ENCODE measurements at regions not wholly inside any gene's neighbourhood (a gene's known extent, or its start where the extent isn't known, plus 50 kb on each side); places are given as distances from the start of the nearest gene placed in this dataset.

DNA sequence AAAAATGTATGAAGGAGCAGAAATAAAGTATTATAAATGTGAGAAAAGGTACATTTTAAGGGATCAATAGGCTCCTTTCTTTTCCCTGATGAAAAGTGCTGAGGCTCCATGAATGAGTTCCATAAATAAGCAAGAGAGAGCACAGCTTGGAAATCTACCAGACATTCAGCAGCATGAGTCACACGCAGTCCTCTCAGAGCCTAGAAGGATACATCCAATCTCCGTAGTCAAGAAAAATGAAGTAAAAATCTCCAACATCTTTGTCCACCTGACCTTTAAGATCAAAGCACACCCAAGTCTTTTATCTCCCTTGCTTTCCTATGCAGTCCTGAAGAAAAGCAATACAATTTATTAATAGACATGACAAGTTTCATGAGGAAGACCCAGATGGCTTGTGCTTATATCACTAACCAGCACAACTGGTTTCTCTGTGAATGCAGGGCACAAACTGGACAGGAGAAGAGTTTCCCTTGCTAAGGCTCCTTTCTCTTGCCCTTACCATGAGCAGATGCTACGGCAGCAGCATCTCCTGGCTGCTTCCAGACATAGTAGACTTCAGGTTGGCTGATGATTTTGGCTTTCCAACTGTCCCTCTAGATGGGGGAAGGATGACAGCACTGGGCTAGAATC lies 730.8 kb downstream of the EFNB2 start:
- peak in 5 of 51 donors; percentile 1 to 18 (median 10) for DNase-seq

DNA sequence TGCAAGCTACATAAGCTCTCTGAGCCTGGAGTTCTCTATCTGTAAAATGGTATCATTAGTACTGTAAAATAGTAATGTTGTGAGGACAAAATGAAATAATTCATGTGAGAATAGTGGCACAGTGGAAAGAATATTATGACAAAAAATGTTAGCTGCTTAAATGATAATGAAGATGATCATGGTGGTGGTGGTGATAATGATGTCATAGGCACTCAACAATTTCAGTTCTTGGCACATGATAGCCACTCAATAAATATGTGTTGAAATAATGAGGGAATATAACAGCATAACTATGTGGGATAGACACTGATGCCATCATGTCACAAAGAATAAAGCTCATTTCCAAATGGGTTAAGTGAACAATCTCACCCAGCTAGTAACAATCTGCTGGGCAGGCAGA lies 736.3 kb downstream of the EFNB2 start:
- DNase-seq = no peak

DNA sequence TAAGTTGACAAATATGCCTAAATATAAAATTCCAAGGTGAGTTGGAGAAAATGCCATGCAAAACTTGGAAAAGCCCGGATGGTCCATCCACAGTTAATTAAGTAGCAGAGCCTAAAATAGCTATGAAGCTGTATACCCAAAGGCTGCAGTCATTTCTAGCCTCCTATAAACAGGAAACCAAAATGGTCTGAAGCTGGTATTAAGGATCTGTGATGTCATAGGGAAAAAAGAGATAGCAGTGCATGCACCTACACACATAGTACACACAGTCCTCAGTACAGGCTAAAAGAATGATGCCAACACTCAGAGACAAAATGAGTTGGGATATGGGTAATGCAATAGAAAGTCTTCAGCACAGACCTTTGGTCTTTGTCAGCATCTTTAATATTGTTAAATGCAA lies 736.9 kb downstream of the EFNB2 start:
- no peak for DNase-seq

DNA sequence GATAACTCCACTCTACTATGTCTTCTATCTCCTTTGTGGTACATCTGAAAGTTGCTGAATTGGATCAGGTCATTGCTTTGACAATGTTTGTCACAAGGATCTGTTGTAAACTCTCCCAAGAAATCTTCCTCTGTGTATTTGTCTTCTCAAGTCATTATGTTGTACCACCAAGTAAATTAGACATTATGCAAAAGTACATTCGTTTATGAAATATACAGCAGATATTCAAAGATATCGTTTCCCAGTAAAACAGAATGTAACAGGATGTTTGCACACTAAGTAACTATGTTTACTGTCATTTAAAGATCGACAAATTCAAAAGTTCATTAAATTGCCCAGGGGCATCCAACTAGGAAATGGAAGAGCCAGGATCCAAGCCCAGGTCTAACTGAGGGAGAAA lies 739.4 kb downstream of the EFNB2 start:
- DNase-seq = no peak

DNA sequence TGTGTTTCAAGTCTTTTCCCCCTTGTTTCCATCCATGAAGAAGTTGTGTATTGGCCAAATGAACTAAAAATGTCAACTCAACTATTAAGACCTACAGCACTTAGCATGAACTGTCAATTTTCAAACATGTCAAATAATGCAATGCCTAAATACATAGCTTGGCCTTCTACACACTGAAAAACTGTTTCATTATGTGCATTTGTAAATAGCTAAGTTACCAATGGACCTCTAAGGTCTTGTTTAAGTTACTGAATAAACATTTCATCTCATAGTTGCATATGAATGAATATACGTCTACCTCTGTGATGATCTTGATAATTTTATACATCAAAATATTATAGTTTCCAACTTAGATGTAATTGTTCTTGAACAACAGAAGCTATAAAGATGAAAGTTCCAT lies 744.5 kb downstream of the EFNB2 start:
- no peak for DNase-seq

DNA sequence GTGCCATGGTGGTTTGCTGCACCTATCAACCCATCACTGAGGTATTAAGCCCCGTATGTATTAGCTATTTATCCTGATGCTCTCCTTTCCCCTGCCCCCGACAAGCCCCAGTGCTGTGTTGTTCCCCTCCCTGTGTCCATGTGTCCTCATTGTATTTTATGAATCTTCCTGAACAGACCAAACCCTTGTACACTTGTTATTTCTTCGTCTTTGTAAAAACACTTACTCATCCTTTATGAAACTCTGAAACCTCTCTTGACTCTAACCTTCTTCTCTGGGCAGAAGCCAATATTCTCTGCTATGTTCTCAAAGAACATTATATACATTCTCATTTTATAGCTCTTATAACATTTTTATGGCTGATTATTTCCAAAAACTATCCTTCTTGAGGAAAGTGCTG lies 746.9 kb downstream of the EFNB2 start:
- no peak for DNase-seq

DNA sequence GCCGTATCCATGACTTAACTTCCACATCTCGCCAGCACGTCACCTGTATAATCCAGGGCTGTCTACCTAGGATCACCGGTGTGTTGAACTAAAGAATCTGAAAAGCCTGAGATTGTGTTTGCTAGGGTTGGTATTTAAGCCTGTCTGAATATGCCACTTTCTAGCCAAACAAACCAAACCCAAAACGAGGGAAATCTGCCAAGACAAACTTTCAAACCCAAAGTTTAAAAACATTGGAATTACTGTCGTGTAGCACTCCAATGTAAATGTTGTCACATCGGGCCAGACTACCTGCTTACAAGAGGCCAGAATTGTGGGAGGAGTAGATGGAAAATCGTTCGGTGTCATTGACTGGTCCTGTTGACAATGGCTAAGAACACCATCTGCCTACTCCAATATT lies 747.8 kb downstream of the EFNB2 start:
- DNase-seq = no peak

DNA sequence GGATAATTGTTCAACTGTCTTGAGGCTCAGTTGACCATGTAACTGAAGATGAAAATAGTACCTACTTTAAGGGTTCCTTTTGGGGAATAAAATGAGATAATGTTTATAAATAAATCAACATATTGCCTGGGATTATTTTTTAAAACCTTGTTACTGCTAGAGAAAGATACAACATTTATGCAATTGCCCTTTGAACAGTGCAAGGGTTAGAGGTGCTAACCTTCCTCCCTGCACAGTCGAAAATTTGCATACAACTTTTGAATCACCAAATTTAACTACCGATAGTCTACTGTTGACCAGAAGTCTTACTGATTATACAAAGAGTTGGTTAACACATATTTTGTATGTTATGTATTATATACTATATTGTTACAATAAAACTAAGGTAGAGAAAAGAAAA lies 750.0 kb downstream of the EFNB2 start:
- no peak for DNase-seq

DNA sequence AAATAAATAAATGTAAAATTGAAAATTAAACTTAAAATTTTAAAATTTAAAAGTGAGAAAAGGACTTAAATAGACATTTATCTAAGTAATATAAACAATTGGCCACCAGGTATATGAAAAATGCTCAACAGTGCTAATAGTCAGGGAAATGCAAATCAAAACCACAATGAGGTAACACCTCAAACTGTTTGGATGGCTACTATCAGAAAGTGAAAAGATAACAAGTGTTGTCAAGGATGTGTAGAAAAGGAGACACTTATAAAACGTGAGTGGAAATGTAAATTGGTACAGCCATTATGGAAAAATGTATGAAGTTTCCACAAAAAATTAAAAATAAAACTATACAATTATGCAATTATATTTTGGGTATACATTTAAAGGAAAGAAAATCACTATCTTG lies 752.2 kb downstream of the EFNB2 start:
- no peak for DNase-seq

DNA sequence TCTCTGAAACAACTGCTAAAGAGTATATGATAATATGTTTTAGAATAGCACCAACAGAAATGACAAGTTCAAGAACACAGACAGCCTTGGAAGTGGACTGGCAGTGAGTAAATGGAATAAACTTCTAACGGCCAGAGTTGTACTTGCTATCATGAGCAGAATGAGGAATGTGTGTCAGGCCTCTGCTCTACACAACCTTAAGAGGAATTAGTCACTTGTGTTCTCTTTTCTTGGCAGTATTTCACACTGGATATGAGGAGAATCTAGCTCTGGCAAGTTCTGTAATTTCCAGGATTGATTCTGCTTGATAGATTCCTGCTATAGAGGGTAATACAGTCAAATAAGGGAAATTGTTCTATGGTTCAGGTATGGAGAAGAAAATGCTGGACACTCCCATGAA lies 757.3 kb downstream of the EFNB2 start:
- no peak for DNase-seq

DNA sequence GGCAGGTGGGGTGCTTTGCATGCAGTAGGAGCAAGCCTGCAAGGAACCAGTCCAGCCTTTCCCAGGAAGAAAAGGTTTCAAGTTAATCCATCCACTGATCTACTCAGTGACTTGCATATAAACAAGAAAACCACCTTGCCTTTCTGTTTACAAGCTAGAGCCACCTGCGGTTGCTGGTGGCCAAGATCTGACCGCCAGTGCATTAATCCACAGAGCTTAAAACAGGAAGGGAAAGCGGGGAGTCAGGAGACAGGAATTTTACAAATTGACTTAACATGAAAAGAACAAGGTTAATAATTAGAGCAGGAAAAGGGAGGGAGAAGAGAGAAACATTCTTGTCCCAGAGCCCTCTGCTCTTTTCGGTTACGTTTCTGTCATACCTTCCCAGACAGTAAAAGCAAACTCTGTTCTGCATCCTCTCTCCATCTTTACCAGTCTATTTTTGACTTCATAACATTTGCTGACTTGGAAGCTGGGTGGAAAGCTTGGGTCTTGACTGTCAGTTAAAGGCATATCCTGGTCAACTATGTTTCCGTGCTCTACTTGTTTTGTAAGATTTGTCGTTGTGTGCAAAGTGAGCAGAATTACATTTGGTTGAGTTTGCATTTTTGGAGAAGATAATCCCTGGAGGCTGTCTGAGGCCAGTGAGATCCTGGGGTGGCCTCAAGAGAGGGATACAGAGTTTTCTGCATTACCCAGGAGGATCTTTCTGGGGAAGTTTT lies 760.6 kb downstream of the EFNB2 start:
- DNase-seq = no peak

DNA sequence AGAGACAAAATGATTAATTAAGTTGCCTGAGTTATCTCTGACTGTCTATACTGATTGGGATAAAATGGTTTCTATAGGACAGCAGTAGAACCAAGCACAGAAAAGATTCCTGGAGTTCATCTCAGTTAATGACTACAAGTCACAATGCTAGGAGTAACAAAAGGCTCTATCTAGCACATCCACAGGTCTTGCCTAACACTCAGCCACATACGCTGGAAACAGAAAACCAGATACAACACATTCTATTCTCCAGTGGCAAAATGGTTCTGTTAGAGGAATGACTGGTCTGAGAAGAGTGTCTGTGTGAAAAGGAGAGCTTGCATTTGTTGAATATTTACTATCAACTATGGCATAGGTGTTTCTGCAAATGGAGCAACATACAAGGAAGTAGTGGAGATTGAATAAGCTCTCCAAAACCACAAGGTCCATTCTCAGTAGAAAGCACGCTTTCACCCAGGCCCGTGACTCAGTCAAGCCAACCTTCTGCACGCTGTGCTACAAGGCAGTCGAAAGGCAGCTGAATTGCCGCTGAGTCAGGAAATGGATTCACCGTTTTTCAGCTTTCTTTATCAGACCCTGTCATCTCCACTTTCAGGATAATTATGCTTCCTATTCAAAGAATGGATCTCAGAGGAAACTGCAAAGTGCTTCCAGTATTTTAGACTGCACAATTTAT lies 761.5 kb downstream of the EFNB2 start:
- DNase-seq = peak in 1 of 51 donors; percentile 6

DNA sequence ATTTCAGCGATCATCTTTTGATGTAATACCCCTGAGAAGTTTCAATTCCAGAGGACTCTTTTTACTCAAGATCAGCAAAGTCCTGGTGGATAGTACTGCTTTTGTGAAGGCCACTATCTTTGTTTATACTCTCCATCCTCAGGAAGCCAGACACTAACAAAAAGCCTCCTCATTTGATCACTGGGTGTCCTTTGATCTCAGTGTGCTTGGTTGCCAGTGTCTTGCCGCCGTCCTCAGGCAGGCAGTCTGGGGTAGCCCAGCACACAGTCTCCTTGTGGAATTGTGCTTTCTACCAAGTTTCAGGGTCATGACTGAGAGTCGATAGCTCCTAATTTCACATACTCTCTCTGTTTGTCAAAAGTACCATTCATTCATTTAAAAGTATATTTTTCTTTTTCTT lies 762.2 kb downstream of the EFNB2 start:
- DNase-seq = no peak

DNA sequence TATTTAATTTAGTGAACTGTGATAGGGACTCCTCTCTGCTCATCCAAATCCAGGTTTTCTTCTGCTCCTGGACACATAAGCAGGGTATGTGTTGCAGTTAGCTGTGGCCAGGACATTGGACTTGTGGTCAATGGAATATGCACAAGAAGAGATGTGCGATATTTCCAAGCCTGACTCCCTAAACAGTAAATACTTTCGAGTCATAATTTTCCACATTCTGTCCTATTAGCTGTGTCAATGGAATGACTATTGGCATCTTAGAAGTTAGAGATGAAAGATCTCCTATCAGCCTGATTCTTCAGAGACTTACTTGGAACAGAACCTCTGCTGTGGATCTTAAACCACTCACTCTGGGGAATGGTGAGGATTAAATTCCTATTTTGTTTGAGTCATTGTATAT lies 771.0 kb downstream of the EFNB2 start:
- DNase-seq = no peak

DNA sequence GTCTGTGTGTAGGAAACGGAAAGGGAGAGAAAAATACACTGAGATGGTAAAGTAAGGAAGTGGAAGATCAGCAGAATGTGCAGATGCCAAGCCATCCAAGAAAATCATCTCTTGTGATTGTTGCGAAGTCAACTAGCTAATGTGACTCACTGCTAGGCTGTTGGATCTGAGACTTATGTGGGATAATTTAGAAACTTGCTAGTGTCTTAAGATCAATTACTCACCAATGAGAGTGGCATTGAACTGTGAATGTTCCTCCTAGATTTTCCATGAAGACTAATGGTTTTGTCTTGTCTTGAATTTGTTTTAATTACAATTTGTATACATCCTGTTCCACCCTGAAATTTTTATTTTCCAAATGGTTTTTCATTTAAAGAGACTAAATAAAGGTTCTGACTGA lies 771.6 kb downstream of the EFNB2 start:
- DNase-seq = no peak

DNA sequence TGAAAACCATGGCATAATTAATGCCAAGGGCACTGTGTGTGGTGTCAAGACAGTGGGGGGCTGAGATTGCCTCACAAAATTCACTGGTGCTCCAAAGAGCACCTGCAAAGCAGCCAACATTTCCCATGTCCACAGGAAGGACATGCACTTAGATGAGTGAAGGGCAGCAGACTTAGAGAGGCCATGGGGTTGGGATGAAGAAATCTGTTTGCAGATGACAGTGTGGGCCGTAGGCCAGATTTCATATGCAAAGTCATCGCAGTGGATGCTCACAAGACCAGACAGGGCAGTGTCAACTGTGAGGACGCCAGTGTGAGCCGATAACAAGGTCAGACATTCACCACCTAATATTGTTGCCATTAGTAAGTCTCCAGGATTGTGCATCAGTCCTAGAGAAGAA lies 773.4 kb downstream of the EFNB2 start:
- DNase-seq = no peak

DNA sequence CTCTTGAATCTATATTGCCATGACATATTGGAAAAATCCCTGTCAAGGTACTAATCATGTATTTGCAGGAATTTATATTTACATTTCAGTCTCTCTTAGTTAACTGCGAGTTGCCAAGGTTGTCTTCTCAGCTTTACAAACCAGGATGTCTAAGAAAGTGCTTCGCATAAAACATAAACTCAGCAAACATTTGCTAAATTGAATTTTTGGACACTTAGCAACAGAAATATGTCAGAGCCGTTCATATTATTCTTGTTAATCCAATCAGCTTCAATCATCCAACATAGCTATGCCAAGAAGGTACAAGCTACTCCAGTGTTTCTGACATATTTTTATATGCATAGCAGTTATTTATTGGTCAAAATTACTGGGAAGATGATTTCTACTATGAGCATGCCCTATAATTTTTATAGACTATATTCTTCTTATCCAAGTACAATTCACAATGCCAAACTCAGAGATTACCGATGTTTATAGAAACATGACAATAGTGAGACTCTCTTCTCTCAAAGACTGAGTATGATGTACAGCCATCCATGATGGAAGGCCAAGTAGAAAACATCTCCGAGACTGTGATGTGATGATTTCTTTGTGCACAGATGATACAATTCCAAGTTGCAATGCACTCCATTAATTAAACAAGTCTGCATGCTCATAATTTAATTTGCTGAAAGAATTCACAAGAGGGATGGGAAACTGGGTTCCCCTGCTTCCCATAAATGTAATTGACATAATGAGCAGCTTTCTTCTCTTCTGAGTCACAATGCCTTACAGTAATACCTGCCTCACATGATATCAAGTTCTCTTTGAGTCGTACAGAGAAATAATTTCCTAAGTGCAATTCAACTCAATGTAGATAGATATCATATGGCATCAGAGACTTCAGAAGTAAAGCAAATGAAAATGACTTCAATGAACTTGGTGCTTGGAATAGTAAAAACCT lies 776.3 kb downstream of the EFNB2 start:
- no peak for DNase-seq

DNA sequence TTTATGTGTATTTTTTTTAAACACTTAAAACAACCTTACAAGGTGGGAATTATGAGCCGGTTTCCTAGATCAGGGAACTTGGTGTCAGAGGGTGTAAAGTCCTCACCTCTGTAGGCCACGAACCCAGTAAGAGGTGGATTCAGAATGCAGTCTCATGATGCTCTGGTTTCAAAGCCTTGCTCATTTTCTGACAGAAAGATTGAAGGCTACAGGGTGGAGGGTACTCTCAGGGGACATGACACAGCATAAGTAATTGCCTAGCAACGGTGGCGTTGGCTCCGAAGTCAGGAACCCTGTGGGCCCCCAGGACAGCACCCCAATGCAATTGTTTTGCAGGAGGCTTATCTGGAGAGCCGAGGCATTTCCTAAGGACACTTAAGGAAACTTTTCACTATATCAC lies 794.7 kb downstream of the EFNB2 start:
- DNase-seq = no peak

DNA sequence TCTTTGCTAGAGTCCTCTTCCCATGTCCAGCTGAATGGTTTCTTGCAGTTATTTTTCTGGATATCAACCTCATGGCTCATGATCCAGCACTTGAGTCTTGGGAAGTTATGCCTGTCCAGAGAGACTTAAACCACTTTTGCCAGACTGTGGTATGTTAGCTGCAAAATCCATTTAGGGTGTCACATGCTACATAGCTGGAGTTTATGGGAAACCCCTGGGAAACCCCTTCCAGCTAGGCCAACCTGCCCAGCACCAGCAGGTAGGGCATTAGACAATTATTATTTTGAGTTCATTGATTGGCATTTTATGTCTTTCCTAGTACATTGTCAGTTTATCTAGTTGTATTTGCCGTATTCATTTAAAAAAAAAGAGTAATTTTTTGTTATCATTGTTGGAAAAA lies 797.8 kb downstream of the EFNB2 start:
- DNase-seq = no peak

DNA sequence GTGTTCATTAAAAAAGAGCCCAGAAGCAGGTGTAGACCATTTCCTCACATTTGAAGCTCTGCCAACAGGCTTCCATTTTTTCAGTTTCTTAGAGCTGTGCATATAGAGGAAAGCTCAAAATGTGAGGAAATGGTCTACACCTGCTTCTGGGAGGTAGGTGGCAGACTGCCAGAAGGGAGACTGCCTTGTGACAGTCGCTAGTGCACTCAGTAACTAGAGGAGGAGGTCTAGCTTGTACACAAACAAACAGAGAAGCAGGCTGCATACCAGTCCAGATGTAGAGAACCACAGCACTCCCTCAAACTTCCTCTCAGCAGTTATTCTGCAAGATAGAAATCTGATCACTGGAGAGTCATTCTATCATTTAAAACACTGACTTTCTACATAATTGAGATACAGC lies 800.2 kb downstream of the EFNB2 start:
- no peak for DNase-seq

DNA sequence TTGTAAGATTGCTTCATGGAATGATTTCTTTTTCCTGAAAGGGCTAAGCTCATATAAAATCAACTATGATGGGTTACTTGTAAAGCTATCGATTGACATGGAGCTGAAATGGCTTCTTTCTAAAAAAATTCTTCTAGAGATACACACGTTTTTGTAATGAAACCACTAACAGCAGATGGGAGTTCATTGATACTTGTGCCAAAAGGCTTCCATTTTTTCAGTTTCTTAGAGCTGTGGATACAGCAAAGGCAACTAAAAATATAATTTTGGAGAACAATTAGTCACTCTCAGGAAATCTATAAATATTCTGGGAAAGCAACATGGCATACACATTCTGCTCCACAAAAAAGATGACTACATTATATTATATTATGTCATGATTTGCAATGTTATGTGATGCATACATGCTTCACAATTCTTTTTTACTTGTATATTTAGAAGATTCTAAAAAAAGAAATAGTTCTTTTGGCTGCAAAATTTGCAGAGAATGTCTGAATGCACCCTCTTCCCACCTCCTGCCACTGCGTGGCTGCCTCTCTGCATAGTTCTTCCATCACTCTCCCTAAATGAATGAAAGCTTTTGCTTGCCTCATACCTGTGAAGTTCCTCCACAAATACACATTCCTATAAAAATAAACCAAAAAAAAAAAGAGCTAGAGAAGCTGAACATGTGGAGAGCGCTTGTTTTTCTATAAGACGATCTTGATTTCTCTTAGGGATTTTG lies 802.5 kb downstream of the EFNB2 start:
- DNase-seq = no peak

All from hypothalamus (tissue), 51 donors.